ENCODE measurements at regions not wholly inside any gene's neighbourhood (a gene's known extent, or its start where the extent isn't known, plus 50 kb on each side); places are given as distances from the start of the nearest gene placed in this dataset.

DNA sequence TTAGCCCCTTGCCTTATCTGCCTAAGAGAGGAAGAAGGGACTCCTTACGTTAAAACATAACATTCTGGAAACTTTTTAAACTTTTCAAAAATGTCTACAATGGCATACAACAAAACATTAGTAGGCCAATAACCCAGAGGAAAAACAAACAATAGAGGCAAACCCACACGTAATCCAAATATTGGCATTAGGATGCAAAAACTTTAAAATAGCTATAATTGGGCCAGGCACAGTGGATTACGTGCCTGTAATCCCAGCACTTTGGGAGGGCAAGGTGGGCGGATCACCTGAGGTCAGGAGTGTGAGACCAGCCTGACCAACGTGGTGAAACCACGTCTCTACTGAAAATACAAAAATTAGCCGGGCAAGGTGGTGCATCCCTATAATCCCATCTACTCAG, 134.9 kb downstream of the AQP9 start:
- H3K27me3 ChIP-seq (ENCODE audit: control insufficient read depth, insufficient read depth, low read length), result peaks cover 2% of the 10 kb centered on the region
- ATAC-seq (no peak), DNase-seq (no peak)
- H3K27me3 Mint-ChIP-seq (ENCODE audit: low read depth in 2 of 2), result peaks cover 0 to 8% of the 10 kb centered on the region in 2 donors
- peaks cover 6% of the 10 kb centered on the region for H3K36me3 Mint-ChIP-seq
- H3K4me3 ChIP-seq (ENCODE audit: low read length), result no peak overlapping the region
- TF ChIP-seq, protein P1, sequence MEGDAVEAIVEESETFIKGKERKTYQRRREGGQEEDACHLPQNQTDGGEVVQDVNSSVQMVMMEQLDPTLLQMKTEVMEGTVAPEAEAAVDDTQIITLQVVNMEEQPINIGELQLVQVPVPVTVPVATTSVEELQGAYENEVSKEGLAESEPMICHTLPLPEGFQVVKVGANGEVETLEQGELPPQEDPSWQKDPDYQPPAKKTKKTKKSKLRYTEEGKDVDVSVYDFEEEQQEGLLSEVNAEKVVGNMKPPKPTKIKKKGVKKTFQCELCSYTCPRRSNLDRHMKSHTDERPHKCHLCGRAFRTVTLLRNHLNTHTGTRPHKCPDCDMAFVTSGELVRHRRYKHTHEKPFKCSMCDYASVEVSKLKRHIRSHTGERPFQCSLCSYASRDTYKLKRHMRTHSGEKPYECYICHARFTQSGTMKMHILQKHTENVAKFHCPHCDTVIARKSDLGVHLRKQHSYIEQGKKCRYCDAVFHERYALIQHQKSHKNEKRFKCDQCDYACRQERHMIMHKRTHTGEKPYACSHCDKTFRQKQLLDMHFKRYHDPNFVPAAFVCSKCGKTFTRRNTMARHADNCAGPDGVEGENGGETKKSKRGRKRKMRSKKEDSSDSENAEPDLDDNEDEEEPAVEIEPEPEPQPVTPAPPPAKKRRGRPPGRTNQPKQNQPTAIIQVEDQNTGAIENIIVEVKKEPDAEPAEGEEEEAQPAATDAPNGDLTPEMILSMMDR (IDR thresholded peaks at IDR 0.05), result no peak
- H3K9me3 ChIP-seq (ENCODE audit: control insufficient read depth, insufficient read depth, low read length), result no peaks in the 10 kb centered on the region
- no peak overlapping the region for H3K4me3 Mint-ChIP-seq
- no peaks in the 10 kb centered on the region for H3K36me3 ChIP-seq (ENCODE audit: control insufficient read depth, insufficient read depth, low read length)
- H3K4me1 ChIP-seq (ENCODE audit: control insufficient read depth, insufficient read depth, low read length), result peaks cover 8% of the 10 kb centered on the region
- no peak overlapping the region for H3K27ac Mint-ChIP-seq
- peaks cover 0 to 6% of the 10 kb centered on the region in 2 donors for H3K9me3 Mint-ChIP-seq
- no peak overlapping the region for H3K27ac ChIP-seq (ENCODE audit: low read length)
- H3K4me1 Mint-ChIP-seq, result peaks cover 11 to 13% of the 10 kb centered on the region in 2 donors
- intact Hi-C loops (cut with micrococcal nuclease), result loop anchor here (5.0 to 10.0 kb wide), 3 partner anchors 92 to 499 kb away; partner anchors contain the start of gene MINDY2
- 61% methylated on average over 6 of the region's 7 CpGs for WGBS (ENCODE audit: insufficient coverage)

DNA sequence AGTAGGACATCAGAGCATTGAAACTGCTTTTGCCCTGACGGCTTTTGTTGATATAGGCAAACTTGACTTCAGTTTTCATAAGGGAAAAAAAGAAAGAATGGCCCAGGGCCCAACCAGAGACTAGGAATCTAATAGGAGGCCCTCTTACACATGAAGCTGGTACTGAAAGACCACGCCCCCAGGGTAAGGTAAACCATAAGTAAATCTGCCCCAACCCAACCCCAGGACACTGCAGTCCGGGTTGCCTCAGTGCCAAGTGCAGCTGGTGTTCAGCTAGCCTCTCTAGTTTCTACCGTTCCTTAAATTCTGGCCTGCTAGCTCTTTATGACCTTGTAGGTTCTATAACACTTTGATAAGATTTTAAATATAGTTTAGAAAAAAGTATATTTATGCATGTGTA, 136.7 kb downstream of the AQP9 start:
- Histone ChIP-seq H3K27me3 (ENCODE audit: control insufficient read depth, insufficient read depth, low read length) (peaks cover 2% of the 10 kb centered on the region), H3K4me1 (ENCODE audit: control insufficient read depth, insufficient read depth, low read length) (peaks cover 8% of the 10 kb centered on the region), H3K27ac (ENCODE audit: low read length) (no peak overlapping the region), H3K4me3 (ENCODE audit: low read length) (no peak overlapping the region), H3K36me3 (ENCODE audit: control insufficient read depth, insufficient read depth, low read length) (no peaks in the 10 kb centered on the region), H3K9me3 (ENCODE audit: control insufficient read depth, insufficient read depth, low read length) (no peaks in the 10 kb centered on the region)
- Mint-ChIP-seq H3K9me3 (peaks cover 0 to 6% of the 10 kb centered on the region in 2 donors), H3K4me1 (peaks cover 12 to 17% of the 10 kb centered on the region in 2 donors), H3K4me3 (no peak overlapping the region), H3K27me3 (ENCODE audit: low read depth in 2 of 2) (peaks cover 4 to 23% of the 10 kb centered on the region in 2 donors), H3K27ac (no peak overlapping the region), H3K36me3 (peaks cover 6% of the 10 kb centered on the region)
- TF ChIP-seq, protein P1 (IDR thresholded peaks at IDR 0.05), result no peak
- WGBS (ENCODE audit: insufficient coverage), result 89% methylated on average over 4 of the region's 4 CpGs
- ATAC-seq (no peak), DNase-seq (no peak)
- intact Hi-C loops (cut with micrococcal nuclease), result loop anchor here (5.0 to 10.0 kb wide), 3 partner anchors 90 to 497 kb away; partner anchors contain the start of gene MINDY2

DNA sequence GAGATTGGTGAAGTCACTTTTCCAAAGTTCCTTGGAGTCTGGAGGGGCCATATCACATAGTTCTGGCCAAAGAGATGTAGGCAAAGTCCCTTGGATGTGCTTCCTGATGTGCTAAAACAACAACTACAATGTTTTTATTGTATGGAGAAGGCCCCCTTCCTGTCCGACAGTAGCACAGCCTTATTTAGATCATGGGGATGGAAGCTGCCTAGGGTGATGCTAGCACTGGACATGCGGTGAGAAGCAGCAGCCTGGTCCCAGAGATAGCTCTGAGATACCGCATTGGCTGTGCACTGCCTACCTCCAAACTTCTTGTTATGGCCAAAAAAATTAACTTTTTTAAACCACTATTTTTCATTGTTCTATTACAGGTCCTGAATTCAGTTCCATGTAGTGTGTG, 137.6 kb downstream of the AQP9 start:
- Histone ChIP-seq H3K4me3 (ENCODE audit: low read length) (no peak overlapping the region), H3K4me1 (ENCODE audit: control insufficient read depth, insufficient read depth, low read length) (peaks cover 3% of the 10 kb centered on the region), H3K9me3 (ENCODE audit: control insufficient read depth, insufficient read depth, low read length) (no peaks in the 10 kb centered on the region), H3K27me3 (ENCODE audit: control insufficient read depth, insufficient read depth, low read length) (peaks cover 2% of the 10 kb centered on the region), H3K36me3 (ENCODE audit: control insufficient read depth, insufficient read depth, low read length) (no peaks in the 10 kb centered on the region), H3K27ac (ENCODE audit: low read length) (no peak overlapping the region)
- DNase-seq, result no peak
- Mint-ChIP-seq H3K27ac (no peak overlapping the region), H3K36me3 (peaks cover 6% of the 10 kb centered on the region), H3K4me1 (peaks cover 5 to 11% of the 10 kb centered on the region in 2 donors), H3K4me3 (no peak overlapping the region), H3K27me3 (ENCODE audit: low read depth in 2 of 2) (peaks cover 4 to 23% of the 10 kb centered on the region in 2 donors), H3K9me3 (peaks cover 0 to 6% of the 10 kb centered on the region in 2 donors)
- 91% methylated on average over 3 of the region's 3 CpGs for WGBS (ENCODE audit: insufficient coverage)
- intact Hi-C loops (cut with micrococcal nuclease), result loop anchor here (10.0 kb wide), 1 partner anchor 89 kb away; no protein-coding TSS in a partner anchor
- no peak for ATAC-seq
- TF ChIP-seq, protein P1 (IDR thresholded peaks at IDR 0.05), result no peak

DNA sequence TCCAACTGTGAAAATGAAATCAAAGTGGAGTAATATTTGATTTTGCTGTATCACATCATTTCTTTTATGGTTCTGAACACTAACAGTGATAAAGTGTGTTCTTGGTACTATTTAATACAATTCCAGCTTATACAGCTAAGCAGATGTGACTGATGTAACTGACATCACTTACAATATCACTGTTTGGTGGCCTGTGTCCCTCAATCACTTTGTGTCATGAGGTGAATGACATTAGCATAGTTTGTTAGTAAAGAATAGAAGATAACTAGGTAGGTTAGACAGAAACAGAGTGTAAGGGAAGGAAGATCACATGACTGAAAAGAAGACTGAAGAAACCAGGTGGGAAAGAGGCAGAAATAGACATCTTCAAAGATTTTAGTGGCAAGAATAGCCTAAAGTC, 138.7 kb downstream of the AQP9 start:
- H3K36me3 ChIP-seq (ENCODE audit: control insufficient read depth, insufficient read depth, low read length), result no peaks in the 10 kb centered on the region
- H3K4me3 ChIP-seq (ENCODE audit: low read length), result no peak overlapping the region
- H3K4me1 Mint-ChIP-seq, result peaks cover 5 to 11% of the 10 kb centered on the region in 2 donors
- TF ChIP-seq, protein P1 (IDR thresholded peaks at IDR 0.05), result no peak
- no peaks in the 10 kb centered on the region for H3K9me3 Mint-ChIP-seq
- no peak overlapping the region for H3K27ac ChIP-seq (ENCODE audit: low read length)
- peaks cover 3% of the 10 kb centered on the region for H3K4me1 ChIP-seq (ENCODE audit: control insufficient read depth, insufficient read depth, low read length)
- H3K27ac Mint-ChIP-seq, result no peak overlapping the region
- ATAC-seq (no peak), DNase-seq (no peak)
- intact Hi-C loops (cut with micrococcal nuclease), result loop anchor here (10.0 kb wide), 1 partner anchor 88 kb away; no protein-coding TSS in a partner anchor
- no peaks in the 10 kb centered on the region for H3K36me3 Mint-ChIP-seq
- H3K27me3 ChIP-seq (ENCODE audit: control insufficient read depth, insufficient read depth, low read length), result peaks cover 2% of the 10 kb centered on the region
- no peaks in the 10 kb centered on the region for H3K9me3 ChIP-seq (ENCODE audit: control insufficient read depth, insufficient read depth, low read length)
- no peak overlapping the region for H3K4me3 Mint-ChIP-seq
- H3K27me3 Mint-ChIP-seq (ENCODE audit: low read depth in 2 of 2), result peaks cover 9 to 17% of the 10 kb centered on the region in 2 donors

Measured in natural killer cell (primary cell).